Esophagus squamous epithelium (tissue), 5 donors: ENCODE measurements at regions not wholly inside any gene's neighbourhood (a gene's known extent, or its start where the extent isn't known, plus 50 kb on each side); places are given as distances from the start of the nearest gene placed in this dataset.

Source experiments
- DNase-seq: peaks from one replicate; lab custom pipeline; 2025; lab: John Stamatoyannopoulos, UW
- H3K27ac ChIP-seq, 4 donors: fragments of 200-600 bp; sonication (generic); one replicate each; pipeline ENCODE4 v1.5.1; 2016 to 2019; ENCODE audit warnings: mild to moderate bottlenecking in 1 of 4
- H3K27me3 ChIP-seq, 4 donors: fragments of 200-600 bp; sonication (generic); 1 replicate in 3 of 4; 2 replicates in 1 of 4; pipeline versions ENCODE4 v1.5.1 to v1.6.0; 2017 to 2021; ENCODE audit warnings: antibody characterized with exemption in 1 of 4
- H3K36me3 ChIP-seq, 3 donors: fragments of 200-600 bp; sonication (generic); one replicate each; pipeline ENCODE4 v1.5.1; 2016 to 2019
- H3K4me1 ChIP-seq, 3 donors: fragments of 200-600 bp; sonication (generic); one replicate each; pipeline ENCODE4 v1.5.1; 2017 to 2019
- H3K4me3 ChIP-seq, 4 donors: fragments of 200-600 bp; sonication (generic); 1 replicate in 3 of 4; 2 replicates in 1 of 4; pipeline ENCODE4 v1.5.1; 2016 to 2019; ENCODE audit warnings: mild to moderate bottlenecking in 2 of 4, moderate library complexity in 1 of 4
- H3K9me3 ChIP-seq, 3 donors: fragments of 200-600 bp; sonication (generic); one replicate each; pipeline ENCODE4 v1.5.1; 2016 to 2019
- CTCF ChIP-seq, 6 experiments: fragments of 450-650 bp in 4 of 6; fragments of 200-600 bp in 2 of 6; sonication (generic) in 2 of 6; IDR thresholded peaks; one replicate each; pipeline ENCODE4 v1.5.1; 2016 to 2019; ENCODE audit warnings: antibody characterized with exemption in 6 of 6, mild to moderate bottlenecking in 4 of 6, moderate library complexity in 4 of 6
- POLR2A ChIP-seq, 4 donors: fragments of 450-650 bp; IDR thresholded peaks; one replicate each; pipeline ENCODE4 v1.6.1; 2017; ENCODE audit warnings: antibody characterized with exemption in 4 of 4, mild to moderate bottlenecking in 4 of 4, moderate library complexity in 3 of 4
- WGBS, 2 donors: methylation state at CpG; one replicate each; pipeline ENCODE4 v1.1.5; 2018; 5-methylcytosine and 5-hydroxymethylcytosine counted together
- intact Hi-C: fragments of 100-400 bp; cut with DNase I; formaldehyde crosslinking; loops from one replicate; pipeline ENCODE4 v1.15.0; 2022
- donor health status: DM: yes; HTN: yes; CAD: no.

GRCh38 chr13:79079351-79079839, 326.7 kb downstream of the RBM26 start:
- TF ChIP-seq POLR2A (IDR thresholded peaks at IDR 0.05): no peak
- no peak for TF ChIP-seq CTCF (IDR thresholded peaks at IDR 0.05)
- no peak overlapping the region for H3K4me3 ChIP-seq
- H3K27me3 ChIP-seq: no peaks in the 10 kb centered on the region
- no peaks in the 10 kb centered on the region for H3K9me3 ChIP-seq
- DNase-seq: no peak
- no peaks in the 10 kb centered on the region for H3K4me1 ChIP-seq
- WGBS, 2 donors: 64 to 82% methylated on average over 2 to 3 of the region's 4 CpGs
- H3K36me3 ChIP-seq: no peaks in the 10 kb centered on the region
- intact Hi-C loops: no loop called here
- H3K27ac ChIP-seq: no peak overlapping the region

- intact Hi-C loops: no loop called here
- H3K27ac ChIP-seq: no peak overlapping the region
- H3K27me3 ChIP-seq: no peaks in the 10 kb centered on the region
- no peaks in the 10 kb centered on the region for H3K9me3 ChIP-seq
- H3K4me1 ChIP-seq: no peaks in the 10 kb centered on the region
- H3K4me3 ChIP-seq: no peak overlapping the region
- H3K36me3 ChIP-seq: no peaks in the 10 kb centered on the region
- TF ChIP-seq POLR2A (IDR thresholded peaks at IDR 0.05): no peak
- no peak for TF ChIP-seq CTCF (IDR thresholded peaks at IDR 0.05)
- DNase-seq: no peak
Observed at GRCh38 chr13:79075703-79076102, 330.4 kb downstream of the RBM26 start.

DNA sequence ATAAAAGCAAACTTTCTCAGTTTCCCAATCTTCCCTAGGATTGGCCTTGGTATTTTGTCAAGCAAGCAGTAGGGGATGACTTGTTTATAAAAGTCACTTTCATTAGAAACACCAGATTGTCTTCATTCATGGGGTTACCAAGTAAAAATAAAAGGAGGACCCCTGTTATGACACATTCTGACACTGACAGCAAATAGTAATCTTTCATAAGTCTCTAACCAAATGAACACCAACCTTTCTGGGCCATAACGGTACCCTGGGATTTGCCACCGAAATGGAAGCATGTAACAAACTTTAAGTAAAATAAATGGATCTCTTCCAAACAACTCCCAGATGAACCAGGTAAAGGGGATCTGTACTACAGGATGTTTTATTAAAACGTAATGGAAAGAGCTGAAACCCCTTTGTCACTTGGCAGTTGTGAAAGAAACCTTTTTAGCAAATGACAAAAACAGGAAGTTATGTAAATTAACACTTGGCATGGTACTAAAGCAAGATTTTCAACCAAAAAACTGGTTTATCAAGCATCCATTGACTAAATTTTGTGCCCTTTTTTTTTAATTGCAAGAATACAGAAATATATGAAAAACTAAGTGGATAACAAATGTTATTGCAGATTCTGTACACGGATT, 335.6 kb downstream of the RBM26 start:
- no peaks in the 10 kb centered on the region for H3K9me3 ChIP-seq
- H3K4me1 ChIP-seq: no peaks in the 10 kb centered on the region
- 41 to 60% methylated on average over 4 of the region's 4 CpGs for WGBS, 2 donors
- no peaks in the 10 kb centered on the region for H3K36me3 ChIP-seq
- no peak overlapping the region for H3K27ac ChIP-seq
- TF ChIP-seq POLR2A (IDR thresholded peaks at IDR 0.05) (no peak), CTCF (IDR thresholded peaks at IDR 0.05) (no peak)
- no peaks in the 10 kb centered on the region for H3K27me3 ChIP-seq
- DNase-seq: no peak
- H3K4me3 ChIP-seq: no peak overlapping the region
- intact Hi-C loops: no loop called here

DNA sequence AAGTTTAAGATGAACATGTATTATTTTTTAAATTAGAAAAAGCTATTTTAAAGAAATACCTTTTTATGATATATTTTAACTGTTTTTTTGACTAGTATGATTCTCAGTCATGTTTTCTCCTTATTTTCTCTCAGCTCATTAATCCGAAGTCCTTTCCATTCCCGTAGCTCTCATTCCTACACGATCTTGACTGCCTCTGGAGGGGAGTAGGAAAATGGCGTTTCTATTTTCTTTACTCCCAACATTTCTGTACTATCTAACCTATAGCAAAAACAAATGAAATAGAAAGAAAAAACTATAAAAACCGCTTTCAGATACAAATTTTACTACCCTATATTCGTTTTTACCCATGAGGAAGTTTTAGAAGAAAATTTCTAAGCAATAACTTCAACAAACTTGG, 343.8 kb downstream of the RBM26 start:
- TF ChIP-seq CTCF (IDR thresholded peaks at IDR 0.05): no peak
- no peak for TF ChIP-seq POLR2A (IDR thresholded peaks at IDR 0.05)
- DNase-seq: no peak
- no peak overlapping the region for H3K4me3 ChIP-seq
- H3K9me3 ChIP-seq: no peaks in the 10 kb centered on the region
- H3K27me3 ChIP-seq: no peaks in the 10 kb centered on the region
- no peak overlapping the region for H3K27ac ChIP-seq
- H3K4me1 ChIP-seq: no peaks in the 10 kb centered on the region
- intact Hi-C loops: no loop called here
- H3K36me3 ChIP-seq: no peaks in the 10 kb centered on the region
- WGBS, 2 donors: 60 to 69% methylated on average over 6 of the region's 6 CpGs

DNA sequence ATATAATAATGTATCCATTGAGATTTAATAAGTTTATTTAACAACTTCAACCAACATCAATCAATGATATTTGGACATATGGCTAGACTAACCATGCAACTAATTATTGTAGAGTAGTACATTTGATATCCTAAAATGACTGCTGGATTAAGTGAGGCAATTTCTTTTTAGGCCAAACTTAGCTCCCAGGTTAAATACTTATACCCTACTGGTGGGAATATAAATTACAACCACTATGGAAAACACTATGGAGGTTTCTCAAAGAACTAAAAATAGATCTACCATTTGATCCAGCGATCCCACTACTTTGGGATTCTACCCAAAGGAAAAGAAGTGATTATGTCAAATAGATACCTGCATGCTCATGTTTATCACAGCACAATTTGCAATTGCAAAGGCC, 345.8 kb downstream of the RBM26 start:
- intact Hi-C loops: no loop called here
- no peaks in the 10 kb centered on the region for H3K27me3 ChIP-seq
- H3K36me3 ChIP-seq: no peaks in the 10 kb centered on the region
- H3K4me1 ChIP-seq: no peaks in the 10 kb centered on the region
- 71 to 83% methylated on average over 1 of the region's 1 CpG for WGBS, 2 donors
- TF ChIP-seq CTCF (IDR thresholded peaks at IDR 0.05) (no peak), POLR2A (IDR thresholded peaks at IDR 0.05) (no peak)
- H3K27ac ChIP-seq: no peak overlapping the region
- H3K9me3 ChIP-seq: no peaks in the 10 kb centered on the region
- no peak overlapping the region for H3K4me3 ChIP-seq
- DNase-seq: no peak
